Islet of Langerhans (tissue), 1 donor: ENCODE measurements at regions not wholly inside any gene's neighbourhood (a gene's known extent, or its start where the extent isn't known, plus 50 kb on each side); places are given as distances from the start of the nearest gene placed in this dataset.
"Not testable (repeated sequence)": the region's sequence is repeated elsewhere in the genome, so short reads cannot be mapped to it uniquely, and the experiment has no call there.

Experiments used
- FAIRE-seq: peaks from one replicate; lab custom pipeline; 2011; peaks lifted over from hg19 to GRCh38; lab: Jason Lieb, UNC

GRCh38 chr17:22044706-22045246, 352.5 kb downstream of the KCNJ18 start:
- FAIRE-seq = not testable (repeated sequence)

- not testable (repeated sequence) for FAIRE-seq
Measured at GRCh38 chr17:22047521-22047920, 355.2 kb downstream of the KCNJ18 start.

DNA sequence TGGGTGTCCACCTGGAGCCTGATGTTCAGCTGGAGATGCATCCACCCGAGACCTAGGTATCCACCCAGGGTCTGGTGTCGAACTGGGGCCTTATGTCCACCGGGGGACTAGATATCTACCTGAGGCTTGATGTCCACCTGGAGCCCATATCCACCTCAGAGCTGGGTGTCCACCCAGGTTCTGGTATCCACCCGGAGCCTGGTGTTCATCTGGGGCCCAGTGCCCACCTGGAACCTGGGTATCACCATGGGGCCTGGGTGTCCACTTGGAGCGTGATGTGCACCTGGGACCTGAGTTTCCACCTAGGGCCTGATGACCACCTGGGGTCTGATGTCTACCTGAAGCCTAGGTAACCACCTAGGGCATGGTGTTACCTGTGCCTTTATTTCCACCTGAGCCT, 355.9 kb downstream of the KCNJ18 start:
- FAIRE-seq = not testable (repeated sequence)

DNA sequence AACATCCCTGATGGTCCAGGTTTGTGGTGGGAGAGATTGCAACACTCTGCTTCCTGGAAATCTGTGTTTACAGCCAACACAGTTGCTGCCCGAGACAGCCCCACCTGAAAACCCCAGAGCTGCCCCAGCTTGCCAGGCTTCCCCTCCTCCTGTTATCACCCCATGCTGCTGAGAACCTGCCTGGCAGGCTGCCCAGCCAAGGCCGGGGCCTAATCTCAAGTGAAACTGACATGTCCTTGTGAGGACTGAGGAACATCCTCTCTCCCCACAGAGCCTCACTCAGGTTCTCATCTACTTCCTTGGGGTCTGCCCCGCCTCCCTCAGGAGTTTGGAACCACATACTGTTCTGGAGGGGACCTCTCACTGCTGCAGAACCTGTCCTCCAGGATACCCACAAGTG, 358.4 kb downstream of the KCNJ18 start:
- FAIRE-seq = not testable (repeated sequence)

DNA sequence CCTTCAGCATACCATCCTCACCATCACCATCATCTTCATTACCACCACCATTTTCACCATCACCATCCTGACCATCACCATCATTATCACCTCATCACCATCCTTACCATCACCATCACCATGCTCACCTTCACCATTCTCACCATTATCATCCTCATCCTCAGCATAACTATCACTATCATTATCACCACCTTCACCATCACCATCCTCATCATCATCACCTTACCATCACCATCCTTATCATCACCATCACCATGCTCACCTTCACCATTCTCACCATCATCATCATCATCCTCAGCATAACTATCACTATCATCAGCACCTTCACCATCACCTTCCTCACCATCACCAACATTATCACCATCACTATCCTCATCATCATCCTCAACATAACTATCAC, 360.4 kb downstream of the KCNJ18 start:
- not testable (repeated sequence) for FAIRE-seq

- not testable (repeated sequence) for FAIRE-seq
Measured at GRCh38 chr17:22056566-22056965, 364.2 kb downstream of the KCNJ18 start.

GRCh38 chr17:22075918-22076317, 383.6 kb downstream of the KCNJ18 start:
- not testable (repeated sequence) for FAIRE-seq

- FAIRE-seq = not testable (repeated sequence)
Measured at GRCh38 chr17:22088589-22088988, 396.3 kb downstream of the KCNJ18 start.

DNA sequence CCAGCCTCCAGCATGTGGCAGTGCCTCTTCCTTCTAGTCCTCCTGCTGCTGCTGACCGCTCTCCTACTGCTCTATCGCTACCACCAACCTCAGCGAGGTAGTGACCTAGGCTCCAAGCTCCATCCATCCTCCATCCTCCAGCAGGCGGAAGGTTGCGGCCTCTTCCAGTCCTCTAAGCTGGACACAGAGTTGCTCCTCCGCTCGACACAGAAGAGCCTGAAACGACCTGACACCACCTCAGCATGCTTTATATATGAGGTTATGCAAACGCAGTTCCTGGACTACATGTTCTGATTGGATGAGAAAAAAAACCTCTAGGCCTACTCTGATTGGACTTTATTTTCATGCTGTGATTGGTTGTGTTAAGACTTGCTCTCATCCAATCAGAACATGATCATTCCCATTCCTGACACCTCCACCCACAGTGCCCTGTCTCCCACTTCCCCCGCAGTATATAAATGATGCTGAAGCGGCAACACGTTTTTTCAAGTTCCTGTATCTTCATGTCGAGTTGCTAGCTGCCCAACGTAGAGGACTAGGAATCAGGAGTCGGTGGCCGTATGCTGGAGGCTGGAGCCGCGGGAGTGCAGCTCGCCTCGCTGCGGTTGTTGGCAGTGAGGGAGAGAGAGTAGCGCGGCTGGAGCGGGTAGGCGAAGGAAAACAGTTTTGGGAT, 398.1 kb downstream of the KCNJ18 start:
- FAIRE-seq = no peak

DNA sequence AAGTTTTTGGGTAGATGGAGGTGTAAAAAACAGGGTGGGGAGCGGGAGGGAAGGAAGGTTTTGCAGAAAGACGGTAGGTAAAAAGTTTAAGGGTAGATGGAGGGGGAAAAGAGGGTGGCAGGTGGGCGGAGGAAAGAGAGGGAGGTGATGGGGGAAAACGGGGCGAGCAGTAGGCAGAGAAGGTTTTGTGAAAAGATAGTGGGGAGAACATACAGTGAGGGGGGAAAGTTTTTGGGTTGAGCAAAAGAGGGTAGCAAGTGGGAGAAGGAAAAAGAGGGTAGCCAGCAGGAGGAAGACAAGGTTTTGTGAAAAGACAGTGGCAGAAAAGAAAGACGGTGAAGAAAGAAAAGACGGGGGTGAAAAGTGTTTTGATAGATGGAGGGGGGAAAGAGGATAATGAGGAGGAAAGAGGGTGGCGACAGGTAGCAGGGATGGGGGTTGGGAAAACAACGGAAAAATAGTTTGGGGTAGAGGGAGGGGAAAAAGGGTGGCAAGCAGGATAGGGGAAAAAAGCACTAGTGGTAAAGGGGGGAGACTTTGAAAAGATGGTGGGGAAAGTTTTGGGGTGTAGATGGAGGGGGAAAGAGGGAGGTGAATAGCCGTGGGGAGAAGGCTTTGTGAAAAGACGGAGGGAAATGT, 398.8 kb downstream of the KCNJ18 start:
- not testable (repeated sequence) for FAIRE-seq

GRCh38 chr17:22091840-22092239, 399.5 kb downstream of the KCNJ18 start:
- not testable (repeated sequence) for FAIRE-seq

GRCh38 chr17:22095414-22095813, 403.1 kb downstream of the KCNJ18 start:
- FAIRE-seq = not testable (repeated sequence)

DNA sequence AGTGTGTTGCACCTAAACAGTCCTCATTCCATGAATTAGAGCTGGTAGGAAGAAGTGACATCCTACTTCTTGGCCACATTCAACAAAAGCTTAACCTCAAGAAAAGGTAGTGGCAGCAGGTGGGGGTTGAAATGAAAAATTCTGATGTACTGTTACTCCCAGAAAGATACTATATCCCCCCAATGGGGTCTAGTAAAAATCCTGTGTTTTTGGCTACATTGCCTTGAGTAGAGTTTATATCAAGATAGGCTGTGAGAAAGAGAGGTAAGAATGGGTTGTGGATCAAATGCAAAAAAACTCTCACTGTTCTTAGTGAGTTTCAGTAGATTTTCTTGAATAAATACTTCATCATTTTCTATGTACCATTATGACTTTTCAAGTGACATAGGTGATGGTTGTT, 407.3 kb downstream of the KCNJ18 start:
- not testable (repeated sequence) for FAIRE-seq

GRCh38 chr17:22102177-22102576, 409.9 kb downstream of the KCNJ18 start:
- FAIRE-seq = no peak

GRCh38 chr17:22116720-22117119, 424.4 kb downstream of the KCNJ18 start:
- not testable (repeated sequence) for FAIRE-seq

DNA sequence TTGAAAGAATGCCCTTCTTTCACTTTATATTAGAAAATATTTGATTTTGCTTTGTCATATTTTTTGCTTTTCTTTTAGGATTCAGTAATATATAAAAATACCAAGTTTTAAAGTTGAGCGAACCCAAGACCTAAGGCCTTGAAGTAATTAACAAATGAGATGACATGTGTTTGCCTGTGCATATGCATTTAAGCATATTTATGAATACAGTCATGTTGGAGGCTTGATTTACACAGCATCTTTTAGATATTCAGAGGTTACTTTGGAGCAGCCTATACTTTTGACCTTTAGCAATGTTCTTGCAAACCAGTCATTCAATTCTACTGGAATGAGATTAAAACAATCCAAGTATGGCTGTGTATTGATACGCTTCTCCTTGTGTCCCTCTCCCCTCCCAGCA, 425.1 kb downstream of the KCNJ18 start:
- not testable (repeated sequence) for FAIRE-seq

DNA sequence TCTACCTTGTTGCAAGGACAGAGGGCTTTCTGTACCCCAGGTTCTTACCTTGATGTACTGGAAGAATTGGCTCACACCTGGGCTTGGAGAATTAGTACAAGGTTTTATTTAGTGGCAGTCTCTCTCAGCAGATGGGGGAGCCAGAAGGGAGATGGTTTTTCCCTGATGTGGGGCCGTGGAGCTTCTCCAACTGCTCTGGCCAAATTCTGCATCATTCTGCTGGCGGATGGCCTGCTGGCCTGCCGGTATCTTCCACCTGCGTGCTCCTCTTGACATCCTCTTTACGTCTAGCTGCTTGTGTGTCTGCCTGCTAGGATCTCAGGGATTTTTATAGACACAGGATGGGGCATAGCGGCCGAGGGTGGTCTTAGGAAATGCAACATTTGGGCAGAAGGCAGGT, 426.7 kb downstream of the KCNJ18 start:
- not testable (repeated sequence) for FAIRE-seq

- not testable (repeated sequence) for FAIRE-seq
Measured at GRCh38 chr17:22119751-22120150, 427.4 kb downstream of the KCNJ18 start.

- FAIRE-seq = no peak
Measured at GRCh38 chr17:22123536-22124281, 431.4 kb downstream of the KCNJ18 start.

DNA sequence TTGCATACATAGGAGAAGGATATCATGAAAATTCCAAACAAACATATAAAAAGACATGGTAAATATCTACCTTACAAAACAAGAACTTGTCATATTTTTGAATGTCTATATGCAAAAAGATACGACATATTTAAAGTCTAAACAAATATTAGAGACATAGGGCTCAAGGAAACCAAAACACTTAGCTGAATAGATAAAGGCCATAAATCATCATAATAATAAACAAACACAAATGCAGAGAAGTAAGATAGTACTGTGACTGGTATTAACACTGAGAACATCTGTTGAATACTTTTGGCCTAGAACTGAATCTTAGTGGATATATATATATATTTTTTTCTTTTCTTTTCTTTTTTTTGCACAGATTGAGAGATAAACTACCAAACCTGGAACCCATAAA, 435.8 kb downstream of the KCNJ18 start:
- no peak for FAIRE-seq

GRCh38 chr17:22128723-22129122, 436.4 kb downstream of the KCNJ18 start:
- FAIRE-seq = no peak

DNA sequence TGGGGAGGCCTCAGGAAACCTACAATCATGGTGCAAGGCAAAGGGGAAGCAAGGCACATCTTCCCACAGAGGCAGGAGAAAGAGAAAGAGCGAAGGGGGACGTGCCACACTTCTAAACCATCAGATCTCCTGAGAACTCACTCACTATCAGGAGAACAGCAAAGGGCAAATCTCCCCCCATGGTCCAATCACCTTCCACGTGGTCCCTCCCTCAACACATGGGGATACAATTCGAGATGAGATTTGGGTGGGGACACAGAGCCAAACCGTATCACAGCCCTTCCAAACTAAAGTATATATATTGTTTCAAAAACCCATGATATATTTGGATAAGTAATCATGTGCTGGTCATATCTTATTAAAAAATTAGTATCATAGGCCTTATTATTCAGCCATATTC, 437.6 kb downstream of the KCNJ18 start:
- FAIRE-seq = not testable (repeated sequence)

DNA sequence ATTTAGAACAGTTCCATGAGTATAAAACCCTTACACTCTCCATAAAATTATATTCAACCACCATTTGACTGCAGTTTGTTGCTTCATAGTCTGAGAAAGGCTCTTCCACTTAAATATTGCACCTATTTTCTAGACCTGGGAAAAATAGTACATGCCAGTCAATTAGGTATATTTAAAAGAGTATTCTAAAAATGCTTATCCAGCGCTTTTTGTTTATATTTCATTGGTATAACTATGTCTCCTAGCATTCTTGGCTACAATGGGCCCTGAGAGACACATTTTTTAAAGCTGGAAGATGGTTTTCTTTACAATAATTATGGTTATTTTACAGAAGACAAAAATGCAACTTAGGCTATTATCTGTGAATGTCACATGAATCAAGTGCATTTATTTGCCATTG, 439.4 kb downstream of the KCNJ18 start:
- no peak for FAIRE-seq
